ENCODE measurements at regions not wholly inside any gene's neighbourhood (a gene's known extent, or its start where the extent isn't known, plus 50 kb on each side); places are given as distances from the start of the nearest gene placed in this dataset.

DNA sequence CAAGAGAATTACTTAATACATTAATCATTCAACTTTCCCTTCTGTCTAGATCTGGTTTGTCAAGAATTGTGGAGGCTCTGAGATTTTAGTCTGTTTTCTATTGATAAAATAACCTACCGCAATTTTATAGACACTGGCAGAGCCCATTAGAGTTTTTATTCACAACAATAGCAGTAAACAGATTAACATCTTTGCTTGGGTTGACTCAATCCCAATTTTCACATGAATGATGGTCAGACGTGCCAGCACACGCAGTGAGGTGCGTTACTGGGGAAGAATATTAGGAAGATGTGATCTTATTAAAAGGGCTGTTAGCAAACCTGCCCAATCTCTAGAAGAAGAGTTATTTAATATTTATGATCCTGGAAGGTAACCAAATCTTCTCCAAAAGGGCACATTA lies 736.6 kb downstream of the MRPL39 start:
- no peak for FAIRE-seq

DNA sequence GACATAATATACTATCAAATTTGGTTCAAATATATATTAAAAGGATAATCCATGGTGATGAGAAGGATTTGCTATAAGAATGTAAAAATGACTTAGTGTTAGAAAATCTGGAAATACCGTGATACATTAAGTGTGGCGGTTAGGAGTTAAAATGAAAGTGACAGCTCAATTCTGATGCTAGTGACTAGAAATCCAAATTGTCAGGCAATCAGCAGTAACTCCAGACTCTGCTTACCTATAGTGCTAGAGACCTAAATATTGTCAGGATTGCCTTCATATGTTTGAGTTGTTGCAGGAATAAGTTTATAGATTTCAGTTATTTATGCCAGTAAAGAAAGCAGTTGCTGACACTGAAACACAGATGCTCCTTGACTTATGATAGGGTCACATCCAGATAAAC lies 737.4 kb downstream of the MRPL39 start:
- no peak for FAIRE-seq

DNA sequence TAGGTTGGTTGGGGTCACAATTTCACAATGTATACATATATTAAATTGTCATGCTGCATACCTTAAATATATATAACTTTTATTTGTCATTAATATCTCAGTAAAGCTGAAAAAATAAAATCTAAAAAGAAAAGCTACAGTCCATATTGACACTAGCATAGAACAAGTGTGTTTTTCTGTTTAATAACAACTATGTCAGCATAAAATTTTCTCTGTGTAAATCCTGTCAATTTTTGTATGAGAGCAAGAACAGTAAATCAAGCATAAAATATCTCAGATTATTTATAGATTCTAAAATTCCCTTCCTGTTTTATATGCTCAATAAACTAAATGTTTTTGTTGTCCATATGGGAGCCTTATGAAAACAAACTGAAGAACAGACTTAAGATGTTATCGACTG lies 739.2 kb downstream of the MRPL39 start:
- FAIRE-seq: peak; percentile 61

DNA sequence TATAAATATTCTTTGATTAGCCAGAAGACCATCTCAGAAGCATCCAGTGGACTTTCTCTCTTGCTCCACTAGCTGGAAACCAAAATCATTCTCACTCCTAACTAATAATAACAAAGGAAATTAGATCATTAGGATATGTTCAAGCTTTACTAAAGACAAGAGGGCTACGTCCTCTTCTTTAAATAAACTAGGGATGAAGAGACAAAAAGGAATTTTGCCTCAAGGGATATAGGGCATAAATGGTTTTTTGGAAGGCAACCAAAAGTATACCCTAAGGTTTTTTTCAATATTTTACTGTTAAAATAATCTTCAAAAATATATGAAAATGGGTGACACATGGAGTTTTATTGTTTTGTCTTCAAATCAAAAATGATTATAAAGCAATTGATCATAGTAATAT lies 745.8 kb downstream of the MRPL39 start:
- FAIRE-seq: no peak

DNA sequence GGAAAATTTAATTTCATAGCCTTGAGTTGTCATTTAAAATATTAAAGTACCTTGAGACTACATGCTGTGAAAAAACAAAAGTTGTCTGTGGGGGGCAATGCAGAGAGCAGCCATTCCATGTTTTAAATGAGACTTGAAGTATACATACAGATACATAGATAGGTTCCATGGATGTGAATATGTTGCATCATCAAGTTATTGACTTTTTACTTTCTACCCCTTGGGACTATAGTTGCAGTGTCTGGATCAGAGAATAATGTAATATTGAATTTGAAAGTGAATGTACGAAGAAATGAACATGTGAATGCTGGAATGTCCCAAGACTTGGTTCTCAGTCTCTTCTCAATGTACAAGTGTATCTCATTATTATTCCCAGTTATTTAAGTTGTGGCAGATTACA lies 751.0 kb downstream of the MRPL39 start:
- no peak for FAIRE-seq

DNA sequence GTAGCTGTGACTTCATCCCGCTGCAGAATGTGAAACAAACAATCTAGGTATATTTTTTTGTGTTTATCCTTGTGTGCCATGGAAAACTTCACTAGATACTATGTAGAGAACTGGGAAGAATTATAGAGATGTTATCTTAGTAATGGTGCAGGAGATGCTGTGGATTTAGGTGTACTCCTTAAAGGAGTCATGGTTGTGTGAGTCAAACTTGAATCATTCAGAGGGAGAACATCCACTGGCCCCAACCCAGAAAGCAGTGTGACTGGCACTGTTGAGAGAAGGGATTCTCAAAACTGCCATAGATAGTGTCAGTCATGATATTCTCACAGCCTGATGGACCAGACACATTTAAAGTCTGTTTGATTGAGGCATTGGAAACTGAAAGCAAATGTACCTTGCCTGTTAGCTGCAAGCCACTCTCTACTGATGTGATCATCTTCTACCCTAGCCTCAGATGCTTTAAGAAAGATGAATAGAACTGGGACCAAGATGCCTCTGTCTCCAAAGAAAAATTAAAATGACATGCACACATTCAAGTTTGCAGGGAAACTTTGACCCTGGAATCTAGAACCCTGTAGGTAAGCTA lies 754.6 kb downstream of the MRPL39 start:
- no peak for FAIRE-seq

DNA sequence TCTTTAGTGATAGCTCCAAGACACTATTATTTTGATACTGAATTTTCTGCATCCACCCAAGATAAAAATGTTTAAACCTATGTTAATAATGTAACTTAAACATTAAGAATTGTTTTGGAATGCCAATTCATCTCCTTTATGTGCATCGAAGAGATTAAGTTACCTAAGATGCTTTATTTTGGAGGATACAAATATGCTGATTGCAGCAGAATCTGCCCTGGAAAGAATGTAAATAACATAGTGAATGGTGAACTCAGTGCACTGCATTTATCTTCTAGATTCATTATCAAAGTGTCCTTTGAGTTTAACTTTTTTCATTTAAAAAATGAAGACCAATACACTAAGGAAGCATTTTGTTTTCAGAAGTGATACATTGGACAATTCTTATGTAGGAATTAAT lies 757.2 kb downstream of the MRPL39 start:
- no peak for FAIRE-seq

DNA sequence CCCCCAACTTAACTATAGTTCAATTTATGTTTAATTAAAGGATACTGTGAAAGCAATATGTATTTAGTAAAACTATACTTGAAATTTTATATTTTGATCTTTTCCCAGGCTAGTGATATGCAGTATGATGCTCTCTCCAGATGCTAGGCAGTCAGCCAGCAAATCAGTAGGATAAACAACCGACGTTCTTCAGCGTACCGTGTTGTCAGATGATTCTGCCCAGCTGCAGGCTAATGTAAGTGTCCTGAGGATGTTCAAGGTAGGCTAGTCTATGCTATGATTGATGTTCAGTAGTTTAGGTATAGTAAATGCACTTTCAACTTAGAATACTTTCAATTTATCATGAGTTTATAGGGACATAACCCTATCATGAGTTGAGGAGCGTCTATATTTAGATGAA lies 762.6 kb downstream of the MRPL39 start:
- no peak for FAIRE-seq

DNA sequence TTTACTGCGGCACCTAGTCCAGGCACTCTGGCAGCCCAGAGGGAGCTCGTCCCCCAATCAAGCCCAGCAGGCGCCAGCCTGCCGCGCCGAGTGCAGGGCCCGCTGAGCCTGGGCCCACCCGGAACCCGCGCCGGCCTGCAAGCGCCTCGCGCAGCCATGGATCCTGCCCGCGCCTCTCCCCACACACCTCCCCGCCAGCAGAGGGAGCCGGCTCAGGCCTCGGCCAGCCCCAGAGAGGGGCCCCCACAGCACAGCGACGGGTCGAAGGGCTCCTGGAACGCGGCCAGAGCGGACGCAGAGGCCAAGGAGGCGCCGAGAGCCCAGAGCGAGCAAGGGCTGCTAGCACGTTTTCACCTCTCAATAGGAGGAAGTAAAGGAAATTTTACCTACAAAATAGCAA lies 767.0 kb downstream of the MRPL39 start:
- no peak for FAIRE-seq

DNA sequence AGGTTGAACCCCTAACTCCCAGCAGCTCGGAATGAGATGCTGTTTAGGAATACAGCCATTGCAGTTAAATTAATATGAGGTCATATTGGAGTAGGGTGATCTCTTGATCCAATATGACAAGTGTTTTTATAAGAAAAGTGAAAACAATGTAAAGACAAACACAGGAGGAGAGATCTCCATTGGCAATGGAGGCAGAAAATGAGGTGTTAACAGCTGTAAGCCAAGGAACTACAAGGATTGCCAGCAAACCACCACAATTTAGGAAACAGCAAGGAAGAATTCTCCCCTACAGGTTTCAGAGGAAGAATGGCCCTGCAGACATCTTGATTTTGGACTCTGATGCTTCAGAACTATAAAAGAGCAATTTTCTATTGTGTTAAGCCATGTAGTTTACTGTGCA lies 774.3 kb downstream of the MRPL39 start:
- FAIRE-seq: no peak

DNA sequence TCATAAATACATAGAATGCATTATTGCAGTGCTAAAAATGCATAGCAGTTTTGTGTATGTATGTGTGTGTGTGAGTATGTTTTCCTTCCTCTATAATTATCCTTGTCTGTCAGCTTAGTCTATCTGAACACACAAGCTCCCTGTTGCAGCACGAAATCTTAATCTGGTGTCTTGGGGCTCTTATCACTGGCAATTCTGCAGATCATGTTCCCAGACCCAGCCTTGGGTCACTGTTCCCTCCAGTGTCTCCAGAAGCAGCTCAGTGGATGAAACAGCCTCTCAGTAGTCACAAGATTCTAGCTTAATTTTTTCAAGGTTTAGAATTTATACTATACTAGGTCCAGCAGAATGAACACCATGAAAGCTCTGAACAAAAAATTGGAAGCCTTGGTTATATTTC lies 777.9 kb downstream of the MRPL39 start:
- no peak for FAIRE-seq

DNA sequence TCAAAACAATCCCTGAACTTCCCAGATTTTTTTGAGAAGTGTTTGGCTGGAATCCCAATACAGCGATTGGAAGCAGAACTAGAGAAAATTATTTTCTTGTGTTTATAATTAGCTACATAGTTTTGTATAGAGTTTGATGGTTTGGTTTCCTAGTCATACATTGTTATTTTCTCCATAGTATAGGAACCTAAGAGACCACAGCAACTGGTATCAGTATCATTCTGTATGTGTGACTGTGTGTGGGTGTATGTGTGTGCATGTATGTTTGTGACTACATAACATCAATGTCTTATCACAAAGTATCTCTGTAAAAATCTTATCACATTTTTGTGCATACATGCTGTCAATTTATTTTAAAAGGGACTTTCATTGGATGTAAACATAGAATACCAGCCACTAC lies 780.5 kb downstream of the MRPL39 start:
- FAIRE-seq: no peak

DNA sequence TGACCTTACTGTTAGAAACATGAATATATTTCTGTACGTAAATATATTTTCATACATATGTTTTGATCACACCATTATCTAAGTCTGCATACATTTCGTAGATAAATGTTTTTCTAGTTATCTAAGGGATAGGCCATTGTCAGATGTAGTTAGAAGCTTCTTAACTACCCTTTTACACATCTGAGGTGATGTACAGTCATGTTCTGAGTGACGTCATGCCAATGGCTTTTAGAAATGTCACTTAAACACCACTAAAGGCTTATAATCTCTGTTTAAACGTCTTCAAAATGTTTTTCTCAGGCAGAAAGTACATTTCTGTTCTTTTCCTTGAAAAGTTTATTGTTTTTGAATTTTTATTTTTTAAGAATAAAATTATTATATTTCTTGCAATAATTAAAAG lies 781.9 kb downstream of the MRPL39 start:
- no peak for FAIRE-seq

DNA sequence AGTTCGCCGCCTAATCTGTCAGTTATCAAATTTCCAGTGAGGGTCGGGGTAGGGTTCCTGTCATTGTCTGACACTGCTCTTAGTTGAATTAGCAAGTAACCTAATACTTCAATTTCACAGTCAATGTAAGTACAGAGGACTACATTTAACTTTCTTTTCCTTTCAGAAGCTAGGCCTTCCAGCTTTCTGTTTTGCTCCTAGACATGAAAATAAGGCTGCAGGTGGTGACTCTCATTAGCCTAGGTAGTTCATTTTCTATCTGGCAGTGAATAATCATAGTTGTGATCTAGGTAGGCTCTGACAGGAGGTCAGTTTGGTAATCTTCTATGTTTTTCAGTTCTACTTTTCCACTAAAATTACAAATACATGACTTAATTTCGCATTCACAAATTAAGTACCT lies 783.1 kb downstream of the MRPL39 start:
- FAIRE-seq: no peak

DNA sequence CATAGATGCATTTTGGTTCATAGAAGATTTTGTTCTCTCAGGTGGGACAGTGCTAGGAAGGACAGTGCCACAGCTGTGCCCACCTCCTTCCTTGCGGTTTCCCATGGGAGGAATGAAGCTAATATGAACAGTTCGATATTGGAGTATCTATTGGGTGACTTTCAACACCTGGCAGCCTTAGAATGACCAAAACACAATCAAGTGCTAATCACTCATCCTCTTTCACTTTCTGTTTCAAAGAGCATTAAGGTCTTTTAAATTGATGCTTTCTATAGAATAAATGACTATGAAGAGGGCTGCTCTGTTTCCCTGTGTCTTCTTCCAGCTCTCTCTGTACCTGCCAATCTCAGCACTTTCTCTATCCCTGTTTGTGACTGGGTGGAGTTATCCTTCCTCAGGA lies 784.0 kb downstream of the MRPL39 start:
- FAIRE-seq: no peak

DNA sequence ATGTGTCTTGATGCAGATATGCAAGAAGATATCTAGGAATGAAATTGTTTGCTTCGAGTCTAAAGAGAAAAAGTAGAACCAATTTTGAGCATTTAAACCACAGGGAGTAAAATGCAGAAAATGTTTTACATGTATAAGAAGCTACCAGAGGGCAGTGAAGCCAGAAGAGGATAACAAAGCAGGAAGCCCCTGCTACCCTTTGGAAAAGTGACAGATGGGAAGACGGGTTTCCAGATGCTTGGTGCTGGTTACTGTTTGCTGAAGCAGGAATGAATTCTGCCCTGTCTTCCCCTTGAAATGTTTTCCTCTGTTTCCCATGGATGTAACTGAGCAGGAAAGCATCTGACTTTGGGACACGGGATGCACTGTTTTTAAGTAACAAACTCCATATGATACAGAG lies 822.2 kb downstream of the MRPL39 start:
- no peak for FAIRE-seq

DNA sequence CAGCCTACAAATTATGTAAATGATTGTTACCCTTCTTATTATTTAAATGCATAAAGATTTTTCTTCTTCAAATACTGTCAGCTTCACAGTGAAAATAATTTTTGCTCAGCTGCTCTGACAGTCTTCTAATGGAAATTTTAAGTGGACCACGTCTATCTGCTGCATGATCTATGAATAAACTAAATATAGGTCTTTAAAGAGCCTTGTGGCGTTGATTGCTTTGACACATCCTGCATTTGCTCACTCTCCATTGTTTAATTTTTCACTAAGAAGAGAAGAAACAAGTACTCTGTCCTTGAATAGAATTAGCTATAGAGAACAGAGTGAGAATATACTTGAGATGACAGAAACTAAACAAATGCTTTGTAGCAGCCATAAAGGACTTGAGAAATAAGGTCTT lies 826.1 kb downstream of the MRPL39 start:
- FAIRE-seq: no peak

DNA sequence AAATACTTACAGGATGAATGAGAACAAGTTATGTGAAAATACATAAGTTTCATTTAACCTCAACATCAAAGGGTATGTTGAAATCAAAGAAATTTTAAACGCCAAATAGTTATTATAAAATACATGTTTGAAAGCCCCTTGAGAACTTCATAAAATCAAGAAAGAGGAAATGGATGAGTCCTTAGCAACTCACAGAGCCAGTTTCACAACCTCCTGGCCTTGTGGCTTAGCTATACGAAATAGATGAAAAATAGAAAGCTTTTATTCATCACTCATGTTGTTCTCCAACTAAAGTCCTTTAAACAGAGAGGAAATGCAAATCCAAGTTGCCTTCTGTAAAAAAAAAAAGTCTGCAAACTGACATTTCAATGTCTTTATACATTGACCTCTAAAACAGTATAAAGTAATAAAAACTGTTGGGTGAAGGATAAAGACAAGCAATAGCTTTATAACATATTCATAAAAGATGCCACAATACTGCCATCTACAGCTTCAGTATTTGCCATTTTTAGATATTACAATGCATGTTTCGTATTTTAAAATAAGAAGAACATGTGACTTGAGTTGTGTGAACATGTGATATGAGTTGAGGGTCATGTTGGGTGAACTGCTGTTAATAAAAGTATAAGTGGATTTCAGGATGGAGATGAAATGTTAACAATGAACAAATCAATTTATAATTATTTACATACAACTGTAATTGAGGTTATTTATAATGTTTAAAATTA lies 847.8 kb downstream of the MRPL39 start:
- FAIRE-seq: no peak

DNA sequence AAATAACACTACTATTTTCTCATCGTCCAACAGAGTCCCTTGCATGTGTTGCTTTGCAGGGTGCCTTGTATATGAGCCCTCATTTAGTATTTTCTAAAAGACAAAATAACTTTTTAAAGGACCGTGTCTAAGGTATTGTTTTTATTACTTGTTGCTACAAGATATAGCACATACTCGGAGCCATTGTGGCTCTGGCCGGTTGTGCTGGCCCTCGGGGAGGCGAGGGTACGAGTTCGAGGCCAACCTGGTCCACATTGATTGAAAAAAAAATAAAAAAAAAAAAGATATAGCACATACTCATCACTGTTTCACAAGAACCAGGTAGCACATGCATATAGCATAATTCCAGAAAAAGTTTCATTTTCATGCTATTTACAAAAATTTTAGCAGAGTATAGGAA lies 869.2 kb downstream of the MRPL39 start:
- no peak for FAIRE-seq

DNA sequence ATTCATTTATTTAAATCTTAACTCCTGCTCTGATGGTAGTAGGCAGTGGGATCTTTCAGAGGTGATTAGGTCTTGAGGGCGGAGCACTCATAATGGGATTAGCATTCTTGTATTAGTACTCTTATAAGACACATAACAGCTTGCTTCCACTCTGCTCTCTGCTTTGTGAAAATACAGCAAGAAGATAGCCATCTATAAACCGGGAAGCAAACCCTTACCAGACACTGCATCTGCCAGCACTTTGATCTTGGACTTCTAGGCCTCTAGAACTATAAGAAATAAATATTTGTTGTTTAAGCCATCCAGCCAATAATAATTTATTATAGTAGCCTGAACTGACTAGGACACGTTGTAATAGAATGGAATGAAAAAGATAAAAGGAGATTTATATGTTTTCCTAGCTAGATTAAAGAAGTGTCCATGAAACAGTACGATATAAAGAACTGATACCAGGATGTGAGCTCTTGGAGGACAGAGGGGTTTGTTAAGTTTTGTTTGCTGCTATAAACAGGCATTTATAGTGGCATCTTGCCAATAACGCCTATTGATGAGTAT lies 869.9 kb downstream of the MRPL39 start:
- FAIRE-seq: no peak

DNA sequence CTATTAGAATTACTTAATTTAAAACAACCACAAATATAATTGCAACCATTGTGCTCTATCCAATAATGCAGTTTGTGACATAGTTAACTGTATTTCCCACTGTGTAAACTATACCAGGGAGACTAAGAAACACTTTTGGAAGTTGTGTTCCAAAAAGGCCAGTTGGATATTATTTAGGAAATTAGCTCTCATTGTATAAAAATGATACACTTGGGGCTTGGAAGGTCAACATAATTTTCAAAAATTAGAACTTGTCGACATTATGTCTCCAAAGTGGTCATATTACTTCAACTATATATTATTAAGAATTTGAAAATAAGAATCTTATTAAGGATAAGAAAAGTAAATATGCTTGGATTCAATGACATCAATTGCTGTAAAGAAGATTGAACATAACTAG lies 876.6 kb downstream of the MRPL39 start:
- FAIRE-seq: no peak

DNA sequence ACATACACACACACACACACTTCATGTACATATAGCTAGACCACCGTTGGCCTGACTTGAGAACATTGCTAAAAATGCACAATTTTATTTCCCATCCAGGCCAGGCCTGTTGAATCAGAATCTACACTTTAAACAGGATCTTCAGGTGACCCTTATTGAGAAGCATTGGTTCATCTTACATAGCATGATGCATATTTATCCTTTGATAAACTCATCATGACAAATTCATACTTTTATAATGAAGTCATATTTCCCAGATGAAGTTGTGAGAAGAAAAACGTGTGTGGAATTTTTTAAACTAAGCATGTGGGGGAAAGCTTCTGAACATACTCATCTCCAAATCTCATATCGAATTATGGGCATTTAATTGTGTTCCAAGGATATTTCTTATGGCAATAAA lies 877.7 kb downstream of the MRPL39 start:
- no peak for FAIRE-seq

DNA sequence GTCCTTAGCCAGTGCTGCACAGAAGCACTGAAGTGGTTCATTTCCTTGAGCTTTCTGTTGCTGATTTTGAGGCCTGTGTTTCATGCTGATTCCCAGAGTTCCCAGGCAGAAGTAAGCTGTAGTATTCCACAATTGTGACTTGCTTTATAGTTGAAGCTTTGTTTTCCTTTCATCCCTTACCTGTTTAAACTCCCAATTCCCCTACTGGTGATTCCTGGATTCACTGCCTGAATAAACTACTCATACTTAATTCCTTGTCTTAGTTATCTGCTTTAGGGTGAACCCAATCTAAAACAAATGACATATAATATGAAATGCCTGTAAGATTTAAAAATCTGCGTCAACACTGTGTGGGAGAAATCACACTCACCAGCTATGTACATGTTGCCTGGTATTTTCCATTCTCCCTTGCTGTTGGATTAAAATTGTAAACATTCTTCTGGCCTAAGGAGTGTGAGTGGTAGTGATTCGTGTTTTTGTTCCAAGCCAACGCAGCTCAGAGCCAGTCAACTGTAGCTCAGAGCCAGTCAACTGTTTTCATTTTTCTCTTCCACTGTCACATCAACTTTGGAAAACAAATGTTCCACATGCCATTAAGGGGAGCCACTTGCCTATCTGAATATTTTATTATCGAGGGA lies 879.4 kb downstream of the MRPL39 start:
- no peak for FAIRE-seq

DNA sequence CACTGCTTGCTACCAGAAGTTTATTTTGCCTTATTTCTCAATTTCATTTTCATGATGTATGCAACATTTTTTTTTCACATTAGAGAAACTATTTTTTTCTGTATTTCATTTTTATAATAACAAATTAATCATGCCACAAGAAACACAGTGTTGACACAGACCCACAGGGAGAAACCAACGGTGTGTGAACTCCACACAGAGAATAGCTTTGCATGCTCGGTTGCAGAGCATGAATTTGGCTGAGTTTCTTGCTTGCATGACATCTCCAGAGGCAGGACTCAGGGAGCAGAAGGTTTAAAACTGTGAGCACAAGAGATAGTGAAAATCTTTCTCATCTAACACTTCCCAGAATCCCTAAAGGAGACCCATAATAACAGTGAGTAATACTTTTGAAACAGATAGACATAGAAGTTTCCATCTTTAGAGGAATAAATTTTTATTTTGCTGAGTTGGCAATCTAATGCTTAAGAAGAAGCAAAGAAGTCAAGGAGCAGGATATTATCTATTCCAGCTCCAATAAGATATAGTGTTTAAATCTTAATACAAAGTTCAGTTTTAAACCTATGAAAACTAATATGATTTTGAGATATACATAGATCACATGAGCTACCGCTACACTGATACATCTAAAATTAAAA lies 890.9 kb downstream of the MRPL39 start:
- FAIRE-seq: no peak

Measured in endometrium (tissue), 2 donors.